ENCODE measurements at regions not wholly inside any gene's neighbourhood (a gene's known extent, or its start where the extent isn't known, plus 50 kb on each side); places are given as distances from the start of the nearest gene placed in this dataset.

- 63 to 64% methylated on average over 1 of the region's 1 CpG for WGBS, 2 donors
These were observed 965.1 kb upstream of the TMEM132C start for GRCh38 chr12:127301876-127302275.

GRCh38 chr12:127304751-127305725, 961.9 kb upstream of the TMEM132C start:
- Histone ChIP-seq H3K27me3 (ENCODE audit: control insufficient read depth in 1 of 2, insufficient read depth in 2 of 2, low read length in 2 of 2) (no peaks in the 10 kb centered on the region), H3K9me3 (ENCODE audit: control insufficient read depth in 2 of 2, insufficient read depth in 1 of 2, low read depth in 1 of 2, low read length in 1 of 2) (peaks cover 2 to 9% of the 10 kb centered on the region in 2 donors), H3K36me3 (ENCODE audit: control insufficient read depth in 2 of 2, insufficient read depth in 2 of 2, low read length in 1 of 2) (no peaks in the 10 kb centered on the region), H3K27ac (ENCODE audit: low read depth in 2 of 2, low read length in 1 of 2) (no peak overlapping the region), H3K4me3 (ENCODE audit: low read depth in 1 of 2, low read length in 2 of 2) (no peak overlapping the region), H3K4me1 (ENCODE audit: control insufficient read depth in 2 of 2, insufficient read depth in 2 of 2, low read length in 1 of 2) (no peaks in the 10 kb centered on the region)
- 89 to 90% methylated on average over 8 of the region's 8 CpGs for WGBS, 2 donors

More at GRCh38 chr12:127301876-127302275, 965.1 kb upstream of the TMEM132C start:
- Histone ChIP-seq H3K36me3 (ENCODE audit: control insufficient read depth in 2 of 2, insufficient read depth in 2 of 2, low read length in 1 of 2) (no peaks in the 10 kb centered on the region), H3K27ac (ENCODE audit: low read depth in 2 of 2, low read length in 1 of 2) (no peak overlapping the region), H3K4me1 (ENCODE audit: control insufficient read depth in 2 of 2, insufficient read depth in 2 of 2, low read length in 1 of 2) (no peaks in the 10 kb centered on the region), H3K27me3 (ENCODE audit: control insufficient read depth in 1 of 2, insufficient read depth in 2 of 2, low read length in 2 of 2) (no peaks in the 10 kb centered on the region), H3K4me3 (ENCODE audit: low read depth in 1 of 2, low read length in 2 of 2) (no peak overlapping the region), H3K9me3 (ENCODE audit: control insufficient read depth in 2 of 2, insufficient read depth in 1 of 2, low read depth in 1 of 2, low read length in 1 of 2) (peaks cover 2 to 6% of the 10 kb centered on the region in 2 donors)

GRCh38 chr12:127306604-127307215, 960.3 kb upstream of the TMEM132C start:
- Histone ChIP-seq H3K36me3 (ENCODE audit: control insufficient read depth in 2 of 2, insufficient read depth in 2 of 2, low read length in 1 of 2) (no peaks in the 10 kb centered on the region), H3K4me1 (ENCODE audit: control insufficient read depth in 2 of 2, insufficient read depth in 2 of 2, low read length in 1 of 2) (no peaks in the 10 kb centered on the region), H3K4me3 (ENCODE audit: low read depth in 1 of 2, low read length in 2 of 2) (no peak overlapping the region), H3K27me3 (ENCODE audit: control insufficient read depth in 1 of 2, insufficient read depth in 2 of 2, low read length in 2 of 2) (no peaks in the 10 kb centered on the region), H3K27ac (ENCODE audit: low read depth in 2 of 2, low read length in 1 of 2) (no peak overlapping the region), H3K9me3 (ENCODE audit: control insufficient read depth in 2 of 2, insufficient read depth in 1 of 2, low read depth in 1 of 2, low read length in 1 of 2) (peaks cover 2 to 12% of the 10 kb centered on the region in 2 donors)
- WGBS, 2 donors, result 64 to 67% methylated on average over 4 of the region's 4 CpGs

GRCh38 chr12:127307528-127307927, 959.4 kb upstream of the TMEM132C start:
- Histone ChIP-seq H3K9me3 (ENCODE audit: control insufficient read depth in 2 of 2, insufficient read depth in 1 of 2, low read depth in 1 of 2, low read length in 1 of 2) (peaks cover 2 to 11% of the 10 kb centered on the region in 2 donors), H3K36me3 (ENCODE audit: control insufficient read depth in 2 of 2, insufficient read depth in 2 of 2, low read length in 1 of 2) (no peaks in the 10 kb centered on the region), H3K4me3 (ENCODE audit: low read depth in 1 of 2, low read length in 2 of 2) (no peak overlapping the region), H3K27me3 (ENCODE audit: control insufficient read depth in 1 of 2, insufficient read depth in 2 of 2, low read length in 2 of 2) (no peaks in the 10 kb centered on the region), H3K4me1 (ENCODE audit: control insufficient read depth in 2 of 2, insufficient read depth in 2 of 2, low read length in 1 of 2) (no peaks in the 10 kb centered on the region), H3K27ac (ENCODE audit: low read depth in 2 of 2, low read length in 1 of 2) (no peak overlapping the region)
- 83 to 85% methylated on average over 6 of the region's 6 CpGs for WGBS, 2 donors

GRCh38 chr12:127308148-127308547, 958.8 kb upstream of the TMEM132C start:
- 87 to 93% methylated on average over 1 of the region's 1 CpG for WGBS, 2 donors
- Histone ChIP-seq H3K36me3 (ENCODE audit: control insufficient read depth in 2 of 2, insufficient read depth in 2 of 2, low read length in 1 of 2) (no peaks in the 10 kb centered on the region), H3K27me3 (ENCODE audit: control insufficient read depth in 1 of 2, insufficient read depth in 2 of 2, low read length in 2 of 2) (no peaks in the 10 kb centered on the region), H3K9me3 (ENCODE audit: control insufficient read depth in 2 of 2, insufficient read depth in 1 of 2, low read depth in 1 of 2, low read length in 1 of 2) (peaks cover 2 to 10% of the 10 kb centered on the region in 2 donors), H3K4me1 (ENCODE audit: control insufficient read depth in 2 of 2, insufficient read depth in 2 of 2, low read length in 1 of 2) (no peaks in the 10 kb centered on the region), H3K4me3 (ENCODE audit: low read depth in 1 of 2, low read length in 2 of 2) (no peak overlapping the region), H3K27ac (ENCODE audit: low read depth in 2 of 2, low read length in 1 of 2) (no peak overlapping the region)

- H3K27me3 ChIP-seq (ENCODE audit: control insufficient read depth in 1 of 2, insufficient read depth in 2 of 2, low read length in 2 of 2), result no peaks in the 10 kb centered on the region
- H3K9me3 ChIP-seq (ENCODE audit: control insufficient read depth in 2 of 2, insufficient read depth in 1 of 2, low read depth in 1 of 2, low read length in 1 of 2), result peaks cover 2 to 5% of the 10 kb centered on the region in 2 donors
- WGBS, 2 donors, result 58 to 63% methylated on average over 4 of the region's 4 CpGs
- no peak overlapping the region for H3K4me3 ChIP-seq (ENCODE audit: low read depth in 1 of 2, low read length in 2 of 2)
- no peaks in the 10 kb centered on the region for H3K4me1 ChIP-seq (ENCODE audit: control insufficient read depth in 2 of 2, insufficient read depth in 2 of 2, low read length in 1 of 2)
- H3K27ac ChIP-seq (ENCODE audit: low read depth in 2 of 2, low read length in 1 of 2), result no peak overlapping the region
- H3K36me3 ChIP-seq (ENCODE audit: control insufficient read depth in 2 of 2, insufficient read depth in 2 of 2, low read length in 1 of 2), result no peaks in the 10 kb centered on the region
These were observed 956.4 kb upstream of the TMEM132C start for GRCh38 chr12:127310548-127310947.

GRCh38 chr12:127311720-127312364, 955.1 kb upstream of the TMEM132C start:
- Histone ChIP-seq H3K27ac (ENCODE audit: low read depth in 2 of 2, low read length in 1 of 2) (no peak overlapping the region), H3K36me3 (ENCODE audit: control insufficient read depth in 2 of 2, insufficient read depth in 2 of 2, low read length in 1 of 2) (no peaks in the 10 kb centered on the region), H3K9me3 (ENCODE audit: control insufficient read depth in 2 of 2, insufficient read depth in 1 of 2, low read depth in 1 of 2, low read length in 1 of 2) (peaks cover 0 to 5% of the 10 kb centered on the region in 2 donors), H3K27me3 (ENCODE audit: control insufficient read depth in 1 of 2, insufficient read depth in 2 of 2, low read length in 2 of 2) (no peaks in the 10 kb centered on the region), H3K4me3 (ENCODE audit: low read depth in 1 of 2, low read length in 2 of 2) (no peak overlapping the region), H3K4me1 (ENCODE audit: control insufficient read depth in 2 of 2, insufficient read depth in 2 of 2, low read length in 1 of 2) (no peaks in the 10 kb centered on the region)
- 61 to 67% methylated on average over 6 of the region's 6 CpGs for WGBS, 2 donors

GRCh38 chr12:127324681-127325080, 942.3 kb upstream of the TMEM132C start:
- Histone ChIP-seq H3K9me3 (ENCODE audit: control insufficient read depth in 2 of 2, insufficient read depth in 1 of 2, low read depth in 1 of 2, low read length in 1 of 2) (peaks cover 0 to 3% of the 10 kb centered on the region in 2 donors), H3K4me3 (ENCODE audit: low read depth in 1 of 2, low read length in 2 of 2) (no peak overlapping the region), H3K27me3 (ENCODE audit: control insufficient read depth in 1 of 2, insufficient read depth in 2 of 2, low read length in 2 of 2) (no peaks in the 10 kb centered on the region), H3K36me3 (ENCODE audit: control insufficient read depth in 2 of 2, insufficient read depth in 2 of 2, low read length in 1 of 2) (no peaks in the 10 kb centered on the region), H3K27ac (ENCODE audit: low read depth in 2 of 2, low read length in 1 of 2) (no peak overlapping the region), H3K4me1 (ENCODE audit: control insufficient read depth in 2 of 2, insufficient read depth in 2 of 2, low read length in 1 of 2) (no peaks in the 10 kb centered on the region)
- WGBS, 2 donors, result 58 to 65% methylated on average over 4 of the region's 4 CpGs

GRCh38 chr12:127327986-127328385, 939.0 kb upstream of the TMEM132C start:
- H3K4me1 ChIP-seq (ENCODE audit: control insufficient read depth in 2 of 2, insufficient read depth in 2 of 2, low read length in 1 of 2), result no peaks in the 10 kb centered on the region
- 86 to 91% methylated on average over 6 of the region's 6 CpGs for WGBS, 2 donors
- H3K27me3 ChIP-seq (ENCODE audit: control insufficient read depth in 1 of 2, insufficient read depth in 2 of 2, low read length in 2 of 2), result no peaks in the 10 kb centered on the region
- peaks cover 0 to under 1% of the 10 kb centered on the region in 2 donors for H3K9me3 ChIP-seq (ENCODE audit: control insufficient read depth in 2 of 2, insufficient read depth in 1 of 2, low read depth in 1 of 2, low read length in 1 of 2)
- H3K27ac ChIP-seq (ENCODE audit: low read depth in 2 of 2, low read length in 1 of 2), result no peak overlapping the region
- no peaks in the 10 kb centered on the region for H3K36me3 ChIP-seq (ENCODE audit: control insufficient read depth in 2 of 2, insufficient read depth in 2 of 2, low read length in 1 of 2)
- H3K4me3 ChIP-seq (ENCODE audit: low read depth in 1 of 2, low read length in 2 of 2), result no peak overlapping the region
